ENCODE measurements at regions not wholly inside any gene's neighbourhood (a gene's known extent, or its start where the extent isn't known, plus 50 kb on each side); places are given as distances from the start of the nearest gene placed in this dataset.

DNA sequence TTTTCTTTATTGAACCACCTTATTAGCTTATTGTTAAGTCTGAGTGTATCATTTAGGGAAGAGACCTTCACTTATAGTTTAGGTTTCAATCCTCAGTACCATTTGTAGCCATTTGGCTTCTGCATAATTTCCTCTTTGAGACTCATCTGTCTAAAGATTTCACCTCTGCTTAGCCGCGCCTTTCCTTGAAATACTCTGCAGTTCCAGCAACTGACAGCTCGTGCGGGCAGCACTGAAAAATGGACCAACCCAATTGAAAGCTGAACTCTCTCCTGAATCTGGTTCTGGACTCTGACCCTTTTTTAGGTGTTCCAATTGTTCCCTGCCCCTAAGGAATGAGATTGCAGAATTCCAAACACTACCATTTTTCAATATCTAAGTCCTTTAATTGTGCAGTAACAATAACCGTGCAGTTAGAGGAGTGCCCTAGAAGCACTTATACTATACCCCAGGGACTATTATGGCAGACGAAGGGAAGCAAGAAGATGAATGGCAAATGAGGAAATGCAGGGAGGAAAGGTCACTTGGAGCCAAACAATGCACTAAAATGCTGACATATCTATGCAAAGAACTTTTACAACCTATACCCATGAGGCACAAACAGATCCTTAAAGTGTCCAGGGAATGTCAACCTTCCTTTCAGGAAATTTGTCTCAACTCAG lies 50.1 kb upstream of the PDE4D start:
- no peaks in the 10 kb centered on the region for H3K27me3 ChIP-seq (ENCODE audit: control insufficient read depth in 1 of 2, insufficient read depth in 2 of 2, low read length in 2 of 2)
- H3K27ac ChIP-seq (ENCODE audit: low read depth, low read length) = no peak overlapping the region
- H3K9ac ChIP-seq (ENCODE audit: low read depth in 1 of 2, low read length in 2 of 2) = no peak overlapping the region
- H3K36me3 ChIP-seq (ENCODE audit: control insufficient read depth in 1 of 2, insufficient read depth in 2 of 2, low read length in 2 of 2) = no peaks in the 10 kb centered on the region
- H3K4me1 ChIP-seq (ENCODE audit: control insufficient read depth in 1 of 2, insufficient read depth in 2 of 2, low read length in 2 of 2) = peaks cover 7 to 10% of the 10 kb centered on the region in 2 donors
- H3K9me3 ChIP-seq (ENCODE audit: control insufficient read depth in 1 of 2, low read length in 2 of 2) = no peaks in the 10 kb centered on the region
- peak overlapping the region in 1 of 2 donors; percentile 38 for H3K4me3 ChIP-seq (ENCODE audit: low read depth in 1 of 2, low read length in 2 of 2)

Measured in duodenal mucosa (tissue), 2 donors.